ENCODE measurements at regions not wholly inside any gene's neighbourhood (a gene's known extent, or its start where the extent isn't known, plus 50 kb on each side); places are given as distances from the start of the nearest gene placed in this dataset.

DNA sequence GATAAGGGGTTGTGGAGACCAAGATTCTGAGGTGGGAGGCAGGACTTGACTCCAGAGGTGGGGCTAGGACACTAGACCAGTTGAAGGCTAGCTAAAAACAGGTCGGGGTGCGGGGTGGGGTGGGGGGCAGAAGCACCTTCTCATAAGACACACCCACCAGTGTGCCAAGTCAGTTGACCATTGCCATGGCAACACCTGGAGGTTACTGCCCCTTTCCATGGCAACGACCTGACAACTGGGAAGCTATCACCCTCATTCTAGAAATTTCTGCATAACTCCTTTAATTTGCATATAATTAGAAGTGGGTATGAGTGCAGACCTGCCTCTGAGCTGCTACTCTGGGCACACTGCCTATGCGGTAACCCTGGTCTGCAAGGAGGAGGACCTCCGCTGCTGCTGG lies 53.9 kb upstream of the ALOX12 start:
- no peak for DNase-seq

DNA sequence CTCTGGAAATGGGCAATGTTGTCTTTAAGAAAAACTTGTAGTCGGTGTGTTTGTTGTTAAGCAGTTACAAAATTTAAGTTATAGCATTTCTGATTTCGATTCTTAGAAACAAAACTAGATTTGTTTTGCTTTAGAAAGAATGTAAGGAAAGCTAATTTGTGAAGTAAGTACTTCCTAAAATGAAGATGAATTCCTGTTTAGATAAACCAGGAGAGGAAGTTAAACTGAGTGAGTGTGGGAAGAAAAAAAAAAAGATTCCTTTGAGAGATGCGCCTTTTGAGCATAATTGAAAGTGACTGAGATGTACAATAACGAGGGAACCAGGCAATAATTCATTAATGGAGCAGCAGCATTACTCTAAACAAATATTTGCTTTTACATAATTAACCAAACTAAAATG lies 52.4 kb upstream of the ALOX12 start:
- DNase-seq, result no peak
